ENCODE measurements at regions not wholly inside any gene's neighbourhood (a gene's known extent, or its start where the extent isn't known, plus 50 kb on each side); places are given as distances from the start of the nearest gene placed in this dataset.

GRCh38 chr15:93158097-93158900, 69.3 kb upstream of the RGMA start:
- no peaks in the 10 kb centered on the region for H3K4me1 ChIP-seq (ENCODE audit: control insufficient read depth, insufficient read depth, low read length)
- TF ChIP-seq GABPA (IDR thresholded peaks at IDR 0.05; ENCODE audit: low read depth), result no peak
- no peak for TF ChIP-seq PAX5 (IDR thresholded peaks at IDR 0.05; ENCODE audit: borderline replicate concordance, low read depth, low read length)
- no peak for TF ChIP-seq SIX5 (IDR thresholded peaks at IDR 0.05; ENCODE audit: low read depth, low read length, severe bottlenecking)
- no peak for TF ChIP-seq STAT1 (conservative IDR thresholded peaks at IDR 0.05)
- TF ChIP-seq RFX5 (IDR thresholded peaks at IDR 0.05; ENCODE audit: low read depth, low read length), result no peak
- no peak for TF ChIP-seq YBX1 (IDR thresholded peaks at IDR 0.05)
- no peak for TF ChIP-seq CEBPZ (IDR thresholded peaks at IDR 0.05; ENCODE audit: low read depth, low read length)
- no peak for TF ChIP-seq ZNF217 (IDR thresholded peaks at IDR 0.05)
- no peak overlapping the region for H3K9ac ChIP-seq (ENCODE audit: control insufficient read depth, insufficient read depth, low read length)
- no peaks in the 10 kb centered on the region for H3K79me2 ChIP-seq (ENCODE audit: control insufficient read depth, insufficient read depth, low read length)
- no peak overlapping the region for H3K4me2 ChIP-seq (ENCODE audit: control insufficient read depth, insufficient read depth)
- no peaks in the 10 kb centered on the region for H3K27me3 ChIP-seq (replicated peaks in 1 of 2; ENCODE audit: control insufficient read depth in 2 of 2, insufficient read depth in 2 of 2, low read length in 1 of 2)
- DNase-seq (ENCODE audit: low read depth, low spot score) (no peak), FAIRE-seq (no peak), ATAC-seq (no peak)
- H4K20me1 ChIP-seq (ENCODE audit: control insufficient read depth, insufficient read depth), result no peaks in the 10 kb centered on the region
- no peak overlapping the region for H3K27ac ChIP-seq (ENCODE audit: control insufficient read depth, insufficient read depth)
- intact Hi-C loops (cut with micrococcal nuclease; ENCODE audit: unreplicated experiment), result no loop called here
- ChIA-PET SMC1A (ENCODE audit: uncharacterized antibody, unreplicated experiment) (interaction anchor here (1.4 kb wide), 1 partner anchor 961 kb away, joined by 4 read pairs; no protein-coding TSS in a partner anchor), POLR2A (no interaction called here), RAD21 (ENCODE audit: unreplicated experiment) (no interaction called here), CTCF (interaction anchor here (0.9 kb wide), 1 partner anchor 833 kb away, joined by 3 read pairs; no protein-coding TSS in a partner anchor)
- no peaks in the 10 kb centered on the region for H3K36me3 ChIP-seq (ENCODE audit: control insufficient read depth in 2 of 2, insufficient read depth in 2 of 2, low read length in 1 of 2)
- no peak overlapping the region for H2AFZ ChIP-seq (ENCODE audit: control insufficient read depth, low read depth, low read length)
- no TSS peak for BruUV-seq (replicated peaks)
- 46% methylated on average over 13 of the region's 13 CpGs for WGBS (ENCODE audit: insufficient coverage, insufficient replicate concordance, low lambda C conversion rate, missing lambda C conversion rate)
- H3K4me3 ChIP-seq, result no peak overlapping the region
- H3K9me3 ChIP-seq (replicated peaks; ENCODE audit: control insufficient read depth, insufficient read depth, low read length), result no peaks in the 10 kb centered on the region
- in situ Hi-C loops (cut with MboI), result no loop called here

Data from GM12878 (cell line).